OCI-LY7 (cell line): ENCODE measurements at regions not wholly inside any gene's neighbourhood (a gene's known extent, or its start where the extent isn't known, plus 50 kb on each side); places are given as distances from the start of the nearest gene placed in this dataset.

Experiments
- BruUV-seq: library from RNA; stranded (reverse); fragments of 400-500 nt; replicated peaks from 2 replicates; lab custom pipeline; 2021; lab: Mats Ljungman, UMichigan
- CTCF ChIA-PET: fragments of 300-600 bp; sonication (Branson Sonifier 250); formaldehyde crosslinking; loops from one replicate; lab custom pipeline; 2022; ENCODE audit warnings: antibody characterized with exemption; ENCODE audit not compliant: unreplicated experiment; lab: Charles Lee
- POLR2A ChIA-PET: fragments of 300-600 bp; sonication (Branson Sonifier 250); formaldehyde crosslinking; loops from one replicate; lab custom pipeline; 2022; ENCODE audit warnings: antibody characterized with exemption; lab: Charles Lee
- DNase-seq: peaks from one replicate; pipeline ENCODE4 v3.0.0-alpha.2; 2015; ENCODE audit warnings: low spot score
- H2AFZ ChIP-seq: fragments of 200-600 bp; sonication (generic), shearing (Covaris generic); 2 replicates; pipeline ENCODE4 v1.6.1; 2014; ENCODE audit warnings: mild to moderate bottlenecking, antibody characterized with exemption, low read length, moderate library complexity
- H3K27ac ChIP-seq: fragments of 200-600 bp; sonication (generic); 2 replicates; pipeline ENCODE4 v1.5.1; 2014; ENCODE audit warnings: mixed run types, low read depth, mild to moderate bottlenecking, moderate library complexity, low read length, inconsistent platforms; ENCODE audit not compliant: poor library complexity, severe bottlenecking
- H3K36me3 ChIP-seq: fragments of 200-600 bp; sonication (generic); 2 replicates; pipeline ENCODE4 v1.6.1; 2014; ENCODE audit warnings: mild to moderate bottlenecking, antibody characterized with exemption, low read length, moderate library complexity, mixed read lengths; ENCODE audit not compliant: insufficient read depth
- H3K4me1 ChIP-seq: fragments of 200-600 bp; sonication (generic); 2 replicates; pipeline ENCODE4 v1.5.1; 2014; ENCODE audit warnings: mild to moderate bottlenecking, low read length; ENCODE audit not compliant: insufficient read depth, poor library complexity, severe bottlenecking
- H3K4me2 ChIP-seq: fragments of 200-600 bp; sonication (generic); 2 replicates; pipeline ENCODE4 v1.6.1; 2014; ENCODE audit warnings: mild to moderate bottlenecking, low read length
- H3K4me3 ChIP-seq: fragments of 200-600 bp; sonication (generic); 2 replicates; pipeline ENCODE4 v1.5.1; 2014; ENCODE audit warnings: mild to moderate bottlenecking, low read depth, low read length; ENCODE audit not compliant: poor library complexity, severe bottlenecking
- H3K79me2 ChIP-seq: fragments of 200-600 bp; sonication (generic); 2 replicates; pipeline ENCODE4 v1.6.1; 2016; ENCODE audit warnings: low read depth, mild to moderate bottlenecking, low read length, moderate library complexity, mixed read lengths; ENCODE audit not compliant: insufficient read depth
- H3K9me2 ChIP-seq: fragments of 200-600 bp; sonication (generic); 2 replicates; pipeline ENCODE4 v1.6.1; 2016; ENCODE audit warnings: mild to moderate bottlenecking, low read length, mixed read lengths; ENCODE audit not compliant: insufficient read depth
- H3K9me3 ChIP-seq: fragments of 200-600 bp; sonication (generic); 2 replicates; pipeline ENCODE4 v1.6.1; 2014; ENCODE audit warnings: mild to moderate bottlenecking, mixed run types, low read length, mixed read lengths
- H4K20me1 ChIP-seq: fragments of 200-600 bp; sonication (generic); 2 replicates; pipeline ENCODE4 v1.6.1; 2014; ENCODE audit warnings: mild to moderate bottlenecking, antibody characterized with exemption, low read length, moderate library complexity, mixed read lengths; ENCODE audit not compliant: insufficient read depth
- CTCF ChIP-seq: fragments of 200-600 bp; sonication (generic); conservative IDR thresholded peaks from 2 replicates; pipeline ENCODE4 v1.5.1; 2014; ENCODE audit warnings: mild to moderate bottlenecking, antibody characterized with exemption, low read length, moderate library complexity, mixed read lengths
- EZH2phosphoT487 ChIP-seq: fragments of 200-600 bp; sonication (generic); IDR thresholded peaks from 2 replicates; pipeline ENCODE4 v1.6.1; 2018; ENCODE audit warnings: low read depth, borderline replicate concordance, mild to moderate bottlenecking, mixed run types, antibody characterized with exemption, low read length, moderate library complexity, mixed read lengths
- intact Hi-C: fragments of 100-400 bp; cut with micrococcal nuclease; formaldehyde crosslinking; loops from one replicate; pipeline ENCODE4 v1.10.0; 2022; ENCODE audit not compliant: unreplicated experiment

- no peaks in the 10 kb centered on the region for H3K9me3 ChIP-seq
- H3K79me2 ChIP-seq = no peaks in the 10 kb centered on the region
- no peak overlapping the region for H2AFZ ChIP-seq
- BruUV-seq = no TSS peak
- no peaks in the 10 kb centered on the region for H3K9me2 ChIP-seq
- ChIA-PET POLR2A (no interaction called here), CTCF (no interaction called here)
- H4K20me1 ChIP-seq = no peaks in the 10 kb centered on the region
- no peaks in the 10 kb centered on the region for H3K4me1 ChIP-seq
- TF ChIP-seq EZH2phosphoT487 (no peak), CTCF (no peak)
- intact Hi-C loops = no loop called here
- H3K36me3 ChIP-seq = no peaks in the 10 kb centered on the region
- no peak for DNase-seq
- no peak overlapping the region for H3K4me3 ChIP-seq
- no peak overlapping the region for H3K27ac ChIP-seq
- no peak overlapping the region for H3K4me2 ChIP-seq
Observed at GRCh38 chr19:28829762-28830161, 383.2 kb downstream of the UQCRFS1 start.

GRCh38 chr19:28829359-28829758, 383.6 kb downstream of the UQCRFS1 start:
- ChIA-PET CTCF (no interaction called here), POLR2A (no interaction called here)

More at GRCh38 chr19:28829359-28829758, 383.6 kb downstream of the UQCRFS1 start:
- no peak overlapping the region for H3K27ac ChIP-seq
- H3K36me3 ChIP-seq = no peaks in the 10 kb centered on the region
- H3K4me1 ChIP-seq = no peaks in the 10 kb centered on the region
- DNase-seq = no peak
- no peak overlapping the region for H3K4me3 ChIP-seq
- intact Hi-C loops = no loop called here
- no peaks in the 10 kb centered on the region for H3K9me3 ChIP-seq
- BruUV-seq = no TSS peak
- H4K20me1 ChIP-seq = no peaks in the 10 kb centered on the region
- H2AFZ ChIP-seq = no peak overlapping the region
- no peak overlapping the region for H3K4me2 ChIP-seq
- no peaks in the 10 kb centered on the region for H3K9me2 ChIP-seq
- TF ChIP-seq CTCF (no peak), EZH2phosphoT487 (no peak)
- H3K79me2 ChIP-seq = no peaks in the 10 kb centered on the region
